GM19438 (cell line): ENCODE measurements at regions not wholly inside any gene's neighbourhood (a gene's known extent, or its start where the extent isn't known, plus 50 kb on each side); places are given as distances from the start of the nearest gene placed in this dataset.

Experiments used
- ATAC-seq: cut with Tn5 transposase; IDR thresholded peaks from one replicate; pipeline ENCODE4 v1.9.1; 2021; ENCODE audit warnings: low read depth; ENCODE audit not compliant: unreplicated experiment

DNA sequence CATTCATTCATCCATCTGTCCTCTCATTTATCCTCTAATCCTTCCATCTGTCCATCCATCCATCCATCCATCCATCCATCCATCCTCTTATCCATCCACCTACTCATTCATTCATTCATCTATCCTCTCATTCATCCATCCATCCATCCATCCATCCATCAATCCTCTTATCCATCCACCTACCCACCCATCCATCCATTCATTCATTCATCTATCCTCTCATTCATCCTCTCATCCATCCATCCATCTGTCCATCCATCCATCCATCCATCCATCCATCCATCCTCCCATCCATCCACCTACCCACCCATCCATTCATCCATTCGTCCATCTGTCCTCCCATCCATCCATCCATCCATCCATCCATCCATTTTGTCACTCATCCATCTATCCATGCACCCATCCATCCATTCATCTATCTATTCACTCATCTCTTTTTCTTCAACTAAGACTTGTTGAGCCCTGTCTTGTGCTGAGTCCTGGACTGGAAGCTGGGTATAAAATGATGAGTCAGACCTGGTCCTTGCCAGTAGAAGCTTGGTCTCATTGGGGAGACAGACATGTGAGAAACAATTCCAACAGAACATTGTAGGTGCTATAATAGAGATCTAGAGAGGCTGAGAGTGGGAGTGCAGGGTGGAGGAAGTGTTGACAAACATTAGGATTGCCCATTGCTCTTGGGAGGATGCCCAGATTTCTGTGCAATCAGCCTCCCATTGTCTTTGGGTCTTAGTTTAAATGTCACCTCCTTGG is 55.0 kb upstream of the IER5L start:
- no peak for ATAC-seq

DNA sequence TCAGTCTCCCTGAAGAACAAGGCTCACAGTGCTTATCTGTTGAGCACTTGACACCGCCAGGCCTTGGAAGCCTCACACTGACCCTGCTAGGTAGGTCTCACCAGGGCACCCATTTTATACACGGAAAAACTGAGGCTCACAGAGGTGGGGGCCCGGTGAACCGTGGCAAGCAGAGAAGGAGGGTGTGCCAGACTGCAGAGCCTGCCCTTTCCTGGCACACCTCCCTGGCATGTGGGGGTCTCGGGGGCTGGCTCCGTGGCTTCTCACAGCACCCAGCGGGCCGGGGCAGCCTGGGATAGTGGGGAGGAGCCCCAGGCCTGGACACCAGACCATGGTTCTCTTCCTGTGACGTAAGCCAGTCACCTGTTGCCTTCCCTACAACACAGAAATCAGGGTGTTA is 53.7 kb upstream of the IER5L start:
- ATAC-seq: no peak

- ATAC-seq: no peak
Measured at GRCh38 chr9:129231022-129231739, 53.1 kb upstream of the IER5L start.

- no peak for ATAC-seq
Measured at GRCh38 chr9:129230302-129230701, 52.2 kb upstream of the IER5L start.
